Natural killer cell (primary cell): ENCODE measurements at regions not wholly inside any gene's neighbourhood (a gene's known extent, or its start where the extent isn't known, plus 50 kb on each side); places are given as distances from the start of the nearest gene placed in this dataset.

Experiments used
- ATAC-seq, 3 donors: fragments of 150-1000 bp in 2 of 3; fragments of 200-7000 bp in 1 of 3; cut with Tn5 transposase; 1 replicate in 1 of 3; 2 replicates in 2 of 3; pipeline ENCODE4 v1.10.0; 2021; ENCODE audit warnings: mild to moderate bottlenecking in 2 of 3, moderate library complexity in 2 of 3
- DNase-seq, 2 donors: peaks; one replicate each; pipeline versions ENCODE4 v3.0.0 to v3.0.0-alpha.2; 2013 to 2021; ENCODE audit warnings: mixed read lengths in 1 of 2
- H3K27ac ChIP-seq: one replicate; pipeline ENCODE4 v1.5.1; 2013; ENCODE audit warnings: mild to moderate bottlenecking, low read length
- H3K27me3 ChIP-seq: one replicate; pipeline ENCODE4 v1.6.1; 2013; ENCODE audit warnings: low read length; ENCODE audit not compliant: control insufficient read depth, insufficient read depth
- H3K36me3 ChIP-seq: one replicate; pipeline ENCODE4 v1.6.1; 2013; ENCODE audit warnings: low read length; ENCODE audit not compliant: control insufficient read depth, insufficient read depth
- H3K4me1 ChIP-seq: one replicate; pipeline ENCODE4 v1.6.1; 2013; ENCODE audit warnings: low read length; ENCODE audit not compliant: control insufficient read depth, insufficient read depth
- H3K4me3 ChIP-seq: one replicate; pipeline ENCODE4 v1.5.1; 2013; ENCODE audit warnings: low read length
- H3K9me3 ChIP-seq: one replicate; pipeline ENCODE4 v1.6.1; 2013; ENCODE audit warnings: low read length; ENCODE audit not compliant: control insufficient read depth, insufficient read depth
- H3K27ac Mint-ChIP-seq, 2 donors: one replicate each; pipeline ENCODE4 v1.8.0; 2022; ENCODE audit warnings: mild to moderate bottlenecking in 2 of 2, mixed read lengths in 2 of 2, moderate library complexity in 1 of 2
- H3K27me3 Mint-ChIP-seq, 2 donors: one replicate each; pipeline ENCODE4 v1.8.0; 2022; ENCODE audit warnings: low read depth in 2 of 2, mixed read lengths in 2 of 2
- H3K36me3 Mint-ChIP-seq: one replicate; pipeline ENCODE4 v1.8.0; 2022; ENCODE audit warnings: mixed read lengths
- H3K4me1 Mint-ChIP-seq, 2 donors: one replicate each; pipeline ENCODE4 v1.8.0; 2022; ENCODE audit warnings: mixed read lengths in 2 of 2
- H3K4me3 Mint-ChIP-seq: one replicate; pipeline ENCODE4 v1.8.0; 2022; ENCODE audit warnings: mild to moderate bottlenecking, moderate library complexity, mixed read lengths
- H3K9me3 Mint-ChIP-seq, 2 donors: one replicate each; pipeline ENCODE4 v1.8.0; 2022; ENCODE audit warnings: mixed read lengths in 2 of 2
- CTCF ChIP-seq: fragments of 200-600 bp; IDR thresholded peaks from one replicate; pipeline ENCODE4 v1.8.0; 2022; ENCODE audit warnings: antibody characterized with exemption
- WGBS: methylation state at CpG from one replicate; pipeline ENCODE4 v1.1.7; 2013; ENCODE audit warnings: missing lambda C conversion rate; ENCODE audit not compliant: insufficient coverage; 5-methylcytosine and 5-hydroxymethylcytosine counted together
- intact Hi-C: fragments of 100-400 bp; cut with micrococcal nuclease; formaldehyde crosslinking; loops from one replicate; pipeline ENCODE4 v1.14.2; 2022

- Histone ChIP-seq H3K4me1 (no peaks in the 10 kb centered on the region), H3K36me3 (no peaks in the 10 kb centered on the region), H3K9me3 (no peaks in the 10 kb centered on the region), H3K4me3 (no peak overlapping the region), H3K27me3 (no peaks in the 10 kb centered on the region), H3K27ac (no peak overlapping the region)
- WGBS = 86% methylated on average over 3 of the region's 4 CpGs
- Mint-ChIP-seq H3K36me3 (no peaks in the 10 kb centered on the region), H3K27ac (no peak overlapping the region), H3K9me3 (no peaks in the 10 kb centered on the region), H3K4me3 (no peak overlapping the region), H3K4me1 (no peaks in the 10 kb centered on the region), H3K27me3 (peaks cover 0 to 8% of the 10 kb centered on the region in 2 donors)
- intact Hi-C loops = no loop called here
- no peak for ATAC-seq
- no peak for DNase-seq
- no peak for TF ChIP-seq CTCF
Measured at GRCh38 chr18:2139691-2140090, 431.6 kb downstream of the METTL4 start.

GRCh38 chr18:2143636-2144035 lies 427.7 kb downstream of the METTL4 start:
- Mint-ChIP-seq H3K27ac (no peak overlapping the region), H3K27me3 (peaks cover 0 to 3% of the 10 kb centered on the region in 2 donors), H3K9me3 (no peaks in the 10 kb centered on the region), H3K4me3 (no peak overlapping the region), H3K36me3 (no peaks in the 10 kb centered on the region), H3K4me1 (no peaks in the 10 kb centered on the region)
- WGBS = 85% methylated on average over 1 of the region's 1 CpG
- Histone ChIP-seq H3K9me3 (no peaks in the 10 kb centered on the region), H3K27me3 (no peaks in the 10 kb centered on the region), H3K4me1 (no peaks in the 10 kb centered on the region), H3K4me3 (no peak overlapping the region), H3K27ac (no peak overlapping the region), H3K36me3 (no peaks in the 10 kb centered on the region)
- intact Hi-C loops = no loop called here
- TF ChIP-seq CTCF = no peak
- no peak for DNase-seq
- ATAC-seq = no peak

- no peak for ATAC-seq
- 84% methylated on average over 3 of the region's 3 CpGs for WGBS
- intact Hi-C loops = no loop called here
- H3K36me3 ChIP-seq = no peaks in the 10 kb centered on the region
- Mint-ChIP-seq H3K27me3 (peaks cover 0 to 3% of the 10 kb centered on the region in 2 donors), H3K4me3 (no peak overlapping the region), H3K27ac (no peak overlapping the region), H3K36me3 (no peaks in the 10 kb centered on the region), H3K4me1 (no peaks in the 10 kb centered on the region), H3K9me3 (no peaks in the 10 kb centered on the region)
- H3K27me3 ChIP-seq = no peaks in the 10 kb centered on the region
- DNase-seq = no peak
- no peaks in the 10 kb centered on the region for H3K9me3 ChIP-seq
- H3K4me3 ChIP-seq = no peak overlapping the region
- TF ChIP-seq CTCF = no peak
- H3K4me1 ChIP-seq = no peaks in the 10 kb centered on the region
- H3K27ac ChIP-seq = no peak overlapping the region
Measured at GRCh38 chr18:2144811-2145210, 426.5 kb downstream of the METTL4 start.

- Histone ChIP-seq H3K27ac (no peak overlapping the region), H3K27me3 (no peaks in the 10 kb centered on the region), H3K36me3 (no peaks in the 10 kb centered on the region), H3K9me3 (no peaks in the 10 kb centered on the region), H3K4me3 (no peak overlapping the region), H3K4me1 (no peaks in the 10 kb centered on the region)
- WGBS = 60% methylated on average over 1 of the region's 2 CpGs
- H3K36me3 Mint-ChIP-seq = no peaks in the 10 kb centered on the region
- no peak overlapping the region for H3K4me3 Mint-ChIP-seq
- ATAC-seq (no peak), DNase-seq (no peak)
- no peak overlapping the region for H3K27ac Mint-ChIP-seq
- intact Hi-C loops = no loop called here
- H3K27me3 Mint-ChIP-seq = peaks cover 0 to 3% of the 10 kb centered on the region in 2 donors
- H3K9me3 Mint-ChIP-seq = no peaks in the 10 kb centered on the region
- no peaks in the 10 kb centered on the region for H3K4me1 Mint-ChIP-seq
- TF ChIP-seq CTCF = no peak
Measured at GRCh38 chr18:2146092-2146491, 425.2 kb downstream of the METTL4 start.
